DMS114 treated with DMSO at 0.1 percent for 48 hours (cell line): ENCODE measurements at regions not wholly inside any gene's neighbourhood (a gene's known extent, or its start where the extent isn't known, plus 50 kb on each side); places are given as distances from the start of the nearest gene placed in this dataset.
"Not testable (repeated sequence)": the region's sequence is repeated elsewhere in the genome, so short reads cannot be mapped to it uniquely, and the experiment has no call there.

Source experiments
- DNase-seq: peaks from one replicate; lab custom pipeline; 2025; ENCODE audit not compliant: unreplicated experiment; lab: John Stamatoyannopoulos, UW

DNA sequence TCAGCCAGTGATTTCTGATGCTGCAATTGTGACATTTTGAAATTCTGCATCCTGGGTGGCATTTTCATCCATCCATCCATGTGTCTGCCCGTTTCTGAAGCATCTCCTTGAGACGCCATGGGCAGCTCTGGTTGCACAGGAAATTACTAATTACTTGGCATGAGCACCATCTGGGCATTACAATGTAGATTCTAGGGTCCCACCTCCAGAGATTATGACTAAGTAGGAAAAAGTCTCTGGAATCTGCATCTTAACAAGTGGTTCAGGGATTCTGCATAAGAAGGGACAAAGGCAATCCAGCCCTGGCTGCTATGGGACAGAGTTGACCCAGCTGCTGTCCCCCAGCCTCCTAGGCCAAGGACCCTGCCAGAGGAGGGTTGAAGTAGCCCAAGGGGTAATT lies 65.3 kb downstream of the CUZD1 start:
- DNase-seq, result no peak

- DNase-seq, result no peak
Measured at GRCh38 chr10:122779924-122780323, 65.7 kb downstream of the CUZD1 start.

DNA sequence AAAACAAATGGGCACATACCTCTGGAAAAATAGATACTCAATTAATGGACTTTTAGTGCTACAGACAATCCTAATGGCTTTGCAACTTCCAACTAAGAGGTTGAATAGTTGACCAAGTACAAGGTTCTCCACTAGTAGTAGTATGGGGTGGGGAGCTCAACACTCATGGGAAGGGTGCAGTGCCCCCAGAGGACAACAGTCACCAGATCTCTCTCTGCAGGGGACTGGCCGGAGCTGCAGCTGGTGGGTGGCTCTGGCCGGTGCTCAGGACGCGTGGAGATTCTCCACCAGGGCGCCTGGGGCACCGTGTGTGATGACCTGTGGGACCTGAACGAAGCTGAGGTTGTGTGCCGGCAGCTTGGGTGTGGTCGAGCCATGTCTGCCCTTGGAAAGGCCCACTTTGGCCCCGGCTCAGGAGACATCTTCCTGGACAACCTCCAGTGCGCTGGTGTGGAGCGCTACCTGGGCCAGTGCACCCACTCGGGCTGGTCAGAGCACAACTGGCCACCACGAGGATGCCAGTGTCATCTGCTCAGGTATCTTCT lies 68.1 kb downstream of the CUZD1 start:
- DNase-seq, result peak; percentile 1

- DNase-seq, result no peak
Measured at GRCh38 chr10:122774231-122774630, 71.4 kb downstream of the CUZD1 start.

DNA sequence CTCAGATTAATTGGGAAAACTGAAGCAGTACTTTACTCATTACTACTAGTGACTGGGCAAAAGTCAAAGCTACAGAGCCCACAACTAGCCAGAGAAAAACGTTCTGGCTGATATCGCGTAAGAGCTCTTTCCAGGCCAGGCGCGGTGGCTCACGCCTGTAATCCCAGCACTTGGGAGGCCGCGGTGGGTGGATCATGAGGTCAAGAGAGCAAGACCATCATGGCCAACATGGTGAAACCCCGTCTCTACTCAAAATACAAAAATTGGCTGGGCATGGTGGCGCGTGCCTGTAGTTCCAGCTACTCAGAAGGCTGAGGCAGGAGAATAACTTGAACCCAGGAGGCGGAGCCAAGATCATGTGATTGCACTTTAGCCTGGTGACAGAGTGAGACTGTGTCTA lies 71.8 kb upstream of the C10orf120 start:
- DNase-seq, result not testable (repeated sequence)

GRCh38 chr10:122768389-122768745 lies 68.7 kb upstream of the C10orf120 start:
- no peak for DNase-seq

GRCh38 chr10:122767621-122768388 lies 68.2 kb upstream of the C10orf120 start:
- no peak for DNase-seq

GRCh38 chr10:122765412-122765811 lies 65.8 kb upstream of the C10orf120 start:
- DNase-seq, result no peak

DNA sequence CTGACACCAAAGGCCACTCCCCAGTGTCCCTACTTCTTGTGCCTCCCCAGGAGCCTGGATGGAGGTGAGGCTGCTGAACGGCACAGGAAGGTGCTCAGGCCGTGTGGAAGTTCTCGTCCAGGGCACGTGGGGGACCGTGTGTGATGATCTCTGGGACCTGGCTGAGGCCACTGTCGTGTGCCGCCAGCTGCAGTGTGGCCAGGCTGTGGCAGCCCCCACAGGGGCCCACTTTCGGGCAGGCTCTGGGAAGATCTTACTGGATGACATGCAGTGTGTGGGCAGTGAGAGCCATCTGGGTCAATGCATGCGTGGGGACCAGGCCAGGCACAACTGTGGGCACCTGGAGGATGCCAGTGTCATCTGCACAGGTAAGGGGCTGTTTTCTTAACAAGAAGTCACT lies 57.0 kb upstream of the C10orf120 start:
- no peak for DNase-seq

GRCh38 chr10:122754491-122755235 lies 55.0 kb upstream of the C10orf120 start:
- DNase-seq, result no peak

- no peak for DNase-seq
Measured at GRCh38 chr10:122749886-122750285, 50.2 kb upstream of the C10orf120 start.
